Neural progenitor cell (in vitro differentiated cells): ENCODE measurements at regions not wholly inside any gene's neighbourhood (a gene's known extent, or its start where the extent isn't known, plus 50 kb on each side); places are given as distances from the start of the nearest gene placed in this dataset. TPM values are rescaled to one million over a fixed set of nuclear protein-coding genes. Genes with fewer than 3 reads are reported as not detected.

Experiments
- DNase-seq: peaks from one replicate; pipeline ENCODE4 v3.0.0-alpha.2; 2016; ENCODE audit warnings: low spot score
- H2AFZ ChIP-seq: fragments of 200-600 bp; sonication (generic); replicated peaks from 2 replicates; pipeline ENCODE4 v1.6.1; 2016; ENCODE audit warnings: antibody characterized with exemption
- H3F3A ChIP-seq: fragments of 200-600 bp; sonication (generic); 2 replicates; pipeline ENCODE4 v1.6.1; 2016; ENCODE audit warnings: antibody characterized with exemption, low read depth
- H3K27ac ChIP-seq: fragments of 200-600 bp; sonication (generic); 2 replicates; pipeline ENCODE4 v1.5.1; 2016; ENCODE audit warnings: mild to moderate bottlenecking
- H3K27me3 ChIP-seq: fragments of 200-600 bp; sonication (generic); 2 replicates; pipeline ENCODE4 v1.6.1; 2016; ENCODE audit warnings: mild to moderate bottlenecking, moderate library complexity
- H3K36me3 ChIP-seq: fragments of 200-600 bp; sonication (generic); 2 replicates; pipeline ENCODE4 v1.5.1; 2016
- H3K4me1 ChIP-seq: fragments of 200-600 bp; sonication (generic); 2 replicates; pipeline ENCODE4 v1.6.1; 2016; ENCODE audit warnings: mixed run types
- H3K4me2 ChIP-seq: fragments of 200-600 bp; sonication (generic); 2 replicates; pipeline ENCODE4 v1.6.1; 2016
- H3K4me3 ChIP-seq: fragments of 200-600 bp; sonication (generic); 2 replicates; pipeline ENCODE4 v1.5.1; 2016
- H3K79me2 ChIP-seq: fragments of 200-600 bp; sonication (generic); 2 replicates; pipeline ENCODE4 v1.6.1; 2016; ENCODE audit warnings: low read depth
- H3K9ac ChIP-seq: fragments of 200-600 bp; sonication (generic); 2 replicates; pipeline ENCODE4 v1.6.1; 2016
- H3K9me3 ChIP-seq: fragments of 200-600 bp; sonication (generic); 2 replicates; pipeline ENCODE4 v1.5.1; 2016; ENCODE audit warnings: low read depth
- H4K20me1 ChIP-seq: fragments of 200-600 bp; sonication (generic); 2 replicates; pipeline ENCODE4 v1.6.1; 2016; ENCODE audit warnings: low read depth
- H3K27ac Mint-ChIP-seq: 3 replicates; pipeline ENCODE4 v1.8.0; 2021; ENCODE audit warnings: mixed read lengths
- H3K27me3 Mint-ChIP-seq: 2 replicates; pipeline ENCODE4 v1.8.0; 2022; ENCODE audit warnings: low read depth, mild to moderate bottlenecking, inconsistent platforms, moderate library complexity, mixed read lengths; ENCODE audit not compliant: insufficient read depth
- H3K36me3 Mint-ChIP-seq: 3 replicates; pipeline ENCODE4 v1.8.0; 2021; ENCODE audit warnings: mixed read lengths
- H3K4me1 Mint-ChIP-seq: 3 replicates; pipeline ENCODE4 v1.8.0; 2021; ENCODE audit warnings: mixed read lengths
- H3K4me3 Mint-ChIP-seq: 3 replicates; pipeline ENCODE4 v1.8.0; 2021; ENCODE audit warnings: mild to moderate bottlenecking, moderate library complexity, mixed read lengths
- H3K9me3 Mint-ChIP-seq: 3 replicates; pipeline ENCODE4 v1.8.0; 2020; ENCODE audit warnings: mixed read lengths
- CTCF ChIP-seq: fragments of 200-600 bp; sonication (generic); IDR thresholded peaks from 2 replicates; pipeline ENCODE4 v1.5.1; 2017; ENCODE audit warnings: antibody characterized with exemption, mild to moderate bottlenecking
- EZH2 ChIP-seq: fragments of 200-600 bp; sonication (generic); IDR thresholded peaks from 2 replicates; pipeline ENCODE4 v1.6.1; 2017; ENCODE audit warnings: antibody characterized with exemption, mild to moderate bottlenecking, moderate library complexity
- EZH2phosphoT487 ChIP-seq: fragments of 200-600 bp; sonication (generic); IDR thresholded peaks from 2 replicates; pipeline ENCODE4 v1.6.1; 2017; ENCODE audit warnings: antibody characterized with exemption
- small RNA-seq: library from RNA; depleted of rRNA; stranded (forward); fragments of <200 nt; gene quantifications from one replicate; pipeline ENCODE3, GENCODE V24; 2015

GRCh38 chr3:35565048-35565447 is 74.3 kb upstream of the ARPP21 start:
- H3K9me3 ChIP-seq, result no peaks in the 10 kb centered on the region
- no peaks in the 10 kb centered on the region for H3F3A ChIP-seq
- no peak overlapping the region for H3K27ac Mint-ChIP-seq
- no peaks in the 10 kb centered on the region for H4K20me1 ChIP-seq
- TF ChIP-seq EZH2 (no peak), EZH2phosphoT487 (no peak), CTCF (no peak)
- no peaks in the 10 kb centered on the region for H3K36me3 ChIP-seq
- H3K27ac ChIP-seq, result no peak overlapping the region
- H3K79me2 ChIP-seq, result no peaks in the 10 kb centered on the region
- H3K27me3 Mint-ChIP-seq, result no peaks in the 10 kb centered on the region
- H3K4me1 Mint-ChIP-seq, result no peaks in the 10 kb centered on the region
- no peak overlapping the region for H3K4me2 ChIP-seq
- H3K27me3 ChIP-seq, result no peaks in the 10 kb centered on the region
- no peaks in the 10 kb centered on the region for H3K4me1 ChIP-seq
- DNase-seq, result no peak
- no peak overlapping the region for H3K4me3 Mint-ChIP-seq
- H3K4me3 ChIP-seq, result no peak overlapping the region
- H3K9me3 Mint-ChIP-seq, result no peaks in the 10 kb centered on the region
- no peak overlapping the region for H3K9ac ChIP-seq
- no peak overlapping the region for H2AFZ ChIP-seq
- no peaks in the 10 kb centered on the region for H3K36me3 Mint-ChIP-seq

Small RNA genes lying in the stretch of these regions (small RNA-seq; reads per million reads assigned to genes)
- gene RNU6-243P, result not detected
